ENCODE measurements at regions not wholly inside any gene's neighbourhood (a gene's known extent, or its start where the extent isn't known, plus 50 kb on each side); places are given as distances from the start of the nearest gene placed in this dataset.

GRCh38 chr21:15528346-15528745 is 201.4 kb upstream of the USP25 start (continued):
- TF ChIP-seq ZFP3 (CRISPR knock-in tag; IDR thresholded peaks at IDR 0.05) (no peak), BACH2 (CRISPR knock-in tag; IDR thresholded peaks at IDR 0.05; ENCODE audit: borderline replicate concordance) (no peak), ESRRG (CRISPR knock-in tag; IDR thresholded peaks at IDR 0.05) (no peak)

- ATAC-seq = no peak
- TF ChIP-seq CSDC2 (CRISPR knock-in tag; IDR thresholded peaks at IDR 0.05) = no peak
- no peak for TF ChIP-seq TSHZ2 (CRISPR knock-in tag; IDR thresholded peaks at IDR 0.05)
- TF ChIP-seq ZFP30 (CRISPR knock-in tag; IDR thresholded peaks at IDR 0.05) = no peak
- TF ChIP-seq ZFP3 (CRISPR knock-in tag; IDR thresholded peaks at IDR 0.05) = no peak
- no peak for TF ChIP-seq TCF4 (CRISPR knock-in tag; IDR thresholded peaks at IDR 0.05; ENCODE audit: borderline replicate concordance)
- no peak for TF ChIP-seq ZC3H10 (CRISPR knock-in tag; IDR thresholded peaks at IDR 0.05)
- no peak for TF ChIP-seq TOX (CRISPR knock-in tag; IDR thresholded peaks at IDR 0.05; ENCODE audit: borderline replicate concordance)
- TF ChIP-seq SNAI2 (CRISPR knock-in tag; IDR thresholded peaks at IDR 0.05) = no peak
- TF ChIP-seq BACH2 (CRISPR knock-in tag; IDR thresholded peaks at IDR 0.05; ENCODE audit: borderline replicate concordance) = no peak
- TF ChIP-seq ESRRG (CRISPR knock-in tag; IDR thresholded peaks at IDR 0.05) = no peak
- TF ChIP-seq POU6F1 (CRISPR knock-in tag; IDR thresholded peaks at IDR 0.05; ENCODE audit: borderline replicate concordance, low read depth) = no peak
- TF ChIP-seq ZNF8 (CRISPR knock-in tag; IDR thresholded peaks at IDR 0.05) = no peak
- no peak for TF ChIP-seq ARNTL (CRISPR knock-in tag; IDR thresholded peaks at IDR 0.05; ENCODE audit: borderline replicate concordance, low read depth)
- no peak for TF ChIP-seq CREB5 (CRISPR knock-in tag; IDR thresholded peaks at IDR 0.05; ENCODE audit: low read depth)
- TF ChIP-seq ZNF565 (CRISPR knock-in tag; conservative IDR thresholded peaks at IDR 0.05; ENCODE audit: low read depth) = no peak
- TF ChIP-seq GLIS3 (CRISPR knock-in tag; IDR thresholded peaks at IDR 0.05) = no peak
These were observed 197.8 kb upstream of the USP25 start for GRCh38 chr21:15531986-15532385.

GRCh38 chr21:15533618-15534017 is 196.2 kb upstream of the USP25 start:
- no peak for ATAC-seq
- no peak for TF ChIP-seq PPARA (CRISPR knock-in tag; IDR thresholded peaks at IDR 0.05; ENCODE audit: borderline replicate concordance)
- no peak for TF ChIP-seq ZC3H10 (CRISPR knock-in tag; IDR thresholded peaks at IDR 0.05)
- no peak for TF ChIP-seq ARNTL (CRISPR knock-in tag; IDR thresholded peaks at IDR 0.05; ENCODE audit: borderline replicate concordance, low read depth)
- TF ChIP-seq ZFP30 (CRISPR knock-in tag; IDR thresholded peaks at IDR 0.05) = no peak
- no peak for TF ChIP-seq TCF4 (CRISPR knock-in tag; IDR thresholded peaks at IDR 0.05; ENCODE audit: borderline replicate concordance)
- no peak for TF ChIP-seq CSDC2 (CRISPR knock-in tag; IDR thresholded peaks at IDR 0.05)
- TF ChIP-seq CREB5 (CRISPR knock-in tag; IDR thresholded peaks at IDR 0.05; ENCODE audit: low read depth) = no peak
- TF ChIP-seq ISL1 (CRISPR knock-in tag; IDR thresholded peaks at IDR 0.05) = no peak
- no peak for TF ChIP-seq GLIS3 (CRISPR knock-in tag; IDR thresholded peaks at IDR 0.05)
- TF ChIP-seq ZNF565 (CRISPR knock-in tag; conservative IDR thresholded peaks at IDR 0.05; ENCODE audit: low read depth) = no peak
- TF ChIP-seq TOX (CRISPR knock-in tag; IDR thresholded peaks at IDR 0.05; ENCODE audit: borderline replicate concordance) = no peak
- TF ChIP-seq CSRNP3 (CRISPR knock-in tag; IDR thresholded peaks at IDR 0.05) = no peak
- no peak for TF ChIP-seq ESRRG (CRISPR knock-in tag; IDR thresholded peaks at IDR 0.05)
- TF ChIP-seq RARB (CRISPR knock-in tag; IDR thresholded peaks at IDR 0.05) = no peak
- TF ChIP-seq ZNF8 (CRISPR knock-in tag; IDR thresholded peaks at IDR 0.05) = no peak
- no peak for TF ChIP-seq TSHZ2 (CRISPR knock-in tag; IDR thresholded peaks at IDR 0.05)
- no peak for TF ChIP-seq SNAI2 (CRISPR knock-in tag; IDR thresholded peaks at IDR 0.05)
- TF ChIP-seq ZNF70 (CRISPR knock-in tag; IDR thresholded peaks at IDR 0.05) = no peak
- TF ChIP-seq POU6F1 (CRISPR knock-in tag; IDR thresholded peaks at IDR 0.05; ENCODE audit: borderline replicate concordance, low read depth) = no peak

All from SK-N-SH treated with all-trans-retinoic acid at 6 μM for 48 hours (cell line).